ENCODE measurements at regions not wholly inside any gene's neighbourhood (a gene's known extent, or its start where the extent isn't known, plus 50 kb on each side); places are given as distances from the start of the nearest gene placed in this dataset.
"Not testable (repeated sequence)": the region's sequence is repeated elsewhere in the genome, so short reads cannot be mapped to it uniquely, and the experiment has no call there.

GRCh38 chr6:156584121-156584520, 193.1 kb upstream of the ARID1B start:
- H3K36me3 ChIP-seq (ENCODE audit: control insufficient read depth in 2 of 2, insufficient read depth in 2 of 2, low read length in 2 of 2); H3K27ac ChIP-seq (ENCODE audit: low read depth in 2 of 2, low read length in 2 of 2); H3K9me3 ChIP-seq (ENCODE audit: control insufficient read depth in 2 of 2, low read length in 2 of 2); H3K4me1 ChIP-seq (ENCODE audit: control insufficient read depth in 2 of 2, insufficient read depth in 2 of 2, low read length in 2 of 2); H3K4me3 ChIP-seq (ENCODE audit: low read length in 2 of 2); H3K9ac ChIP-seq (ENCODE audit: low read depth in 1 of 2, low read length in 2 of 2); H3K27me3 ChIP-seq (ENCODE audit: control insufficient read depth in 2 of 2, insufficient read depth in 2 of 2, low read length in 2 of 2): not testable (repeated sequence)

GRCh38 chr6:156583083-156583482, 194.1 kb upstream of the ARID1B start:
- no peak overlapping the region for H3K27ac ChIP-seq (ENCODE audit: low read depth in 2 of 2, low read length in 2 of 2)
- H3K9me3 ChIP-seq (ENCODE audit: control insufficient read depth in 2 of 2, low read length in 2 of 2) = no peaks in the 10 kb centered on the region
- H3K9ac ChIP-seq (ENCODE audit: low read depth in 1 of 2, low read length in 2 of 2) = no peak overlapping the region
- H3K4me3 ChIP-seq (ENCODE audit: low read length in 2 of 2) = no peak overlapping the region
- no peaks in the 10 kb centered on the region for H3K4me1 ChIP-seq (ENCODE audit: control insufficient read depth in 2 of 2, insufficient read depth in 2 of 2, low read length in 2 of 2)
- H3K27me3 ChIP-seq (ENCODE audit: control insufficient read depth in 2 of 2, insufficient read depth in 2 of 2, low read length in 2 of 2) = no peaks in the 10 kb centered on the region
- no peaks in the 10 kb centered on the region for H3K36me3 ChIP-seq (ENCODE audit: control insufficient read depth in 2 of 2, insufficient read depth in 2 of 2, low read length in 2 of 2)

- Histone ChIP-seq H3K9me3 (ENCODE audit: control insufficient read depth in 2 of 2, low read length in 2 of 2) (no peaks in the 10 kb centered on the region), H3K4me1 (ENCODE audit: control insufficient read depth in 2 of 2, insufficient read depth in 2 of 2, low read length in 2 of 2) (no peaks in the 10 kb centered on the region), H3K27ac (ENCODE audit: low read depth in 2 of 2, low read length in 2 of 2) (no peak overlapping the region), H3K36me3 (ENCODE audit: control insufficient read depth in 2 of 2, insufficient read depth in 2 of 2, low read length in 2 of 2) (no peaks in the 10 kb centered on the region), H3K9ac (ENCODE audit: low read depth in 1 of 2, low read length in 2 of 2) (no peak overlapping the region), H3K27me3 (ENCODE audit: control insufficient read depth in 2 of 2, insufficient read depth in 2 of 2, low read length in 2 of 2) (no peaks in the 10 kb centered on the region), H3K4me3 (ENCODE audit: low read length in 2 of 2) (no peak overlapping the region)
Measured at GRCh38 chr6:156582509-156582992, 194.6 kb upstream of the ARID1B start.

GRCh38 chr6:156579564-156579963, 197.6 kb upstream of the ARID1B start:
- Histone ChIP-seq H3K9me3 (ENCODE audit: control insufficient read depth in 2 of 2, low read length in 2 of 2) (peaks cover 0 to 7% of the 10 kb centered on the region in 2 donors), H3K36me3 (ENCODE audit: control insufficient read depth in 2 of 2, insufficient read depth in 2 of 2, low read length in 2 of 2) (no peaks in the 10 kb centered on the region), H3K27me3 (ENCODE audit: control insufficient read depth in 2 of 2, insufficient read depth in 2 of 2, low read length in 2 of 2) (no peaks in the 10 kb centered on the region), H3K4me1 (ENCODE audit: control insufficient read depth in 2 of 2, insufficient read depth in 2 of 2, low read length in 2 of 2) (no peaks in the 10 kb centered on the region), H3K4me3 (ENCODE audit: low read length in 2 of 2) (no peak overlapping the region), H3K27ac (ENCODE audit: low read depth in 2 of 2, low read length in 2 of 2) (no peak overlapping the region), H3K9ac (ENCODE audit: low read depth in 1 of 2, low read length in 2 of 2) (no peak overlapping the region)

- no peaks in the 10 kb centered on the region for H3K4me1 ChIP-seq (ENCODE audit: control insufficient read depth in 2 of 2, insufficient read depth in 2 of 2, low read length in 2 of 2)
- H3K27me3 ChIP-seq (ENCODE audit: control insufficient read depth in 2 of 2, insufficient read depth in 2 of 2, low read length in 2 of 2) = no peaks in the 10 kb centered on the region
- H3K9ac ChIP-seq (ENCODE audit: low read depth in 1 of 2, low read length in 2 of 2) = no peak overlapping the region
- no peak overlapping the region for H3K27ac ChIP-seq (ENCODE audit: low read depth in 2 of 2, low read length in 2 of 2)
- H3K36me3 ChIP-seq (ENCODE audit: control insufficient read depth in 2 of 2, insufficient read depth in 2 of 2, low read length in 2 of 2) = no peaks in the 10 kb centered on the region
- H3K4me3 ChIP-seq (ENCODE audit: low read length in 2 of 2) = no peak overlapping the region
- peaks cover 0 to 7% of the 10 kb centered on the region in 2 donors for H3K9me3 ChIP-seq (ENCODE audit: control insufficient read depth in 2 of 2, low read length in 2 of 2)
Measured at GRCh38 chr6:156577749-156578148, 199.4 kb upstream of the ARID1B start.

GRCh38 chr6:156575361-156575760, 201.8 kb upstream of the ARID1B start:
- Histone ChIP-seq H3K4me3 (ENCODE audit: low read length in 2 of 2) (no peak overlapping the region), H3K9ac (ENCODE audit: low read depth in 1 of 2, low read length in 2 of 2) (no peak overlapping the region), H3K9me3 (ENCODE audit: control insufficient read depth in 2 of 2, low read length in 2 of 2) (peaks cover 0 to 7% of the 10 kb centered on the region in 2 donors), H3K27ac (ENCODE audit: low read depth in 2 of 2, low read length in 2 of 2) (no peak overlapping the region), H3K4me1 (ENCODE audit: control insufficient read depth in 2 of 2, insufficient read depth in 2 of 2, low read length in 2 of 2) (no peaks in the 10 kb centered on the region), H3K27me3 (ENCODE audit: control insufficient read depth in 2 of 2, insufficient read depth in 2 of 2, low read length in 2 of 2) (no peaks in the 10 kb centered on the region), H3K36me3 (ENCODE audit: control insufficient read depth in 2 of 2, insufficient read depth in 2 of 2, low read length in 2 of 2) (no peaks in the 10 kb centered on the region)

- Histone ChIP-seq H3K4me3 (ENCODE audit: low read length in 2 of 2) (no peak overlapping the region), H3K9me3 (ENCODE audit: control insufficient read depth in 2 of 2, low read length in 2 of 2) (peaks cover 0 to 4% of the 10 kb centered on the region in 2 donors), H3K36me3 (ENCODE audit: control insufficient read depth in 2 of 2, insufficient read depth in 2 of 2, low read length in 2 of 2) (no peaks in the 10 kb centered on the region), H3K9ac (ENCODE audit: low read depth in 1 of 2, low read length in 2 of 2) (no peak overlapping the region), H3K4me1 (ENCODE audit: control insufficient read depth in 2 of 2, insufficient read depth in 2 of 2, low read length in 2 of 2) (no peaks in the 10 kb centered on the region), H3K27ac (ENCODE audit: low read depth in 2 of 2, low read length in 2 of 2) (no peak overlapping the region), H3K27me3 (ENCODE audit: control insufficient read depth in 2 of 2, insufficient read depth in 2 of 2, low read length in 2 of 2) (no peaks in the 10 kb centered on the region)
Measured at GRCh38 chr6:156564807-156565149, 212.4 kb upstream of the ARID1B start.

- no peaks in the 10 kb centered on the region for H3K27me3 ChIP-seq (ENCODE audit: control insufficient read depth in 2 of 2, insufficient read depth in 2 of 2, low read length in 2 of 2)
- H3K27ac ChIP-seq (ENCODE audit: low read depth in 2 of 2, low read length in 2 of 2) = no peak overlapping the region
- H3K4me3 ChIP-seq (ENCODE audit: low read length in 2 of 2) = no peak overlapping the region
- no peak overlapping the region for H3K9ac ChIP-seq (ENCODE audit: low read depth in 1 of 2, low read length in 2 of 2)
- H3K36me3 ChIP-seq (ENCODE audit: control insufficient read depth in 2 of 2, insufficient read depth in 2 of 2, low read length in 2 of 2) = no peaks in the 10 kb centered on the region
- peaks cover 0 to 4% of the 10 kb centered on the region in 2 donors for H3K9me3 ChIP-seq (ENCODE audit: control insufficient read depth in 2 of 2, low read length in 2 of 2)
- no peaks in the 10 kb centered on the region for H3K4me1 ChIP-seq (ENCODE audit: control insufficient read depth in 2 of 2, insufficient read depth in 2 of 2, low read length in 2 of 2)
Measured at GRCh38 chr6:156564127-156564806, 212.9 kb upstream of the ARID1B start.

GRCh38 chr6:156563714-156564113, 213.5 kb upstream of the ARID1B start:
- H3K9me3 ChIP-seq (ENCODE audit: control insufficient read depth in 2 of 2, low read length in 2 of 2) = peaks cover 0 to under 1% of the 10 kb centered on the region in 2 donors
- H3K27me3 ChIP-seq (ENCODE audit: control insufficient read depth in 2 of 2, insufficient read depth in 2 of 2, low read length in 2 of 2) = no peaks in the 10 kb centered on the region
- H3K36me3 ChIP-seq (ENCODE audit: control insufficient read depth in 2 of 2, insufficient read depth in 2 of 2, low read length in 2 of 2) = no peaks in the 10 kb centered on the region
- H3K9ac ChIP-seq (ENCODE audit: low read depth in 1 of 2, low read length in 2 of 2) = no peak overlapping the region
- no peaks in the 10 kb centered on the region for H3K4me1 ChIP-seq (ENCODE audit: control insufficient read depth in 2 of 2, insufficient read depth in 2 of 2, low read length in 2 of 2)
- H3K4me3 ChIP-seq (ENCODE audit: low read length in 2 of 2) = no peak overlapping the region
- no peak overlapping the region for H3K27ac ChIP-seq (ENCODE audit: low read depth in 2 of 2, low read length in 2 of 2)

GRCh38 chr6:156562636-156563035, 214.5 kb upstream of the ARID1B start:
- no peaks in the 10 kb centered on the region for H3K27me3 ChIP-seq (ENCODE audit: control insufficient read depth in 2 of 2, insufficient read depth in 2 of 2, low read length in 2 of 2)
- H3K4me1 ChIP-seq (ENCODE audit: control insufficient read depth in 2 of 2, insufficient read depth in 2 of 2, low read length in 2 of 2) = no peaks in the 10 kb centered on the region
- no peak overlapping the region for H3K9ac ChIP-seq (ENCODE audit: low read depth in 1 of 2, low read length in 2 of 2)
- H3K4me3 ChIP-seq (ENCODE audit: low read length in 2 of 2) = no peak overlapping the region
- no peaks in the 10 kb centered on the region for H3K9me3 ChIP-seq (ENCODE audit: control insufficient read depth in 2 of 2, low read length in 2 of 2)
- H3K36me3 ChIP-seq (ENCODE audit: control insufficient read depth in 2 of 2, insufficient read depth in 2 of 2, low read length in 2 of 2) = no peaks in the 10 kb centered on the region
- no peak overlapping the region for H3K27ac ChIP-seq (ENCODE audit: low read depth in 2 of 2, low read length in 2 of 2)

All from mucosa of rectum (tissue), 2 donors.